Liver (tissue), 8 donors: ENCODE measurements at regions not wholly inside any gene's neighbourhood (a gene's known extent, or its start where the extent isn't known, plus 50 kb on each side); places are given as distances from the start of the nearest gene placed in this dataset.

Source experiments
- DNase-seq: peaks from one replicate; pipeline ENCODE4 v3.0.0-alpha.2; 2017; ENCODE audit warnings: low spot score
- H3K27ac ChIP-seq, 2 donors: one replicate each; pipeline ENCODE4 v1.7.0; 2013; ENCODE audit warnings: inconsistent platforms in 2 of 2, low read length in 2 of 2, control low read depth in 1 of 2, low read depth in 1 of 2, mild to moderate bottlenecking in 1 of 2
- H3K27me3 ChIP-seq, 4 donors: one replicate each; pipeline versions ENCODE4 v1.6.1 to v1.7.0; 2013; ENCODE audit warnings: low read length in 3 of 4, inconsistent platforms in 1 of 4, mild to moderate bottlenecking in 1 of 4, moderate library complexity in 1 of 4; ENCODE audit not compliant: control insufficient read depth in 4 of 4, insufficient read depth in 4 of 4
- H3K36me3 ChIP-seq, 4 donors: one replicate each; pipeline versions ENCODE4 v1.6.1 to v1.7.0; 2013; ENCODE audit warnings: low read length in 3 of 4, mild to moderate bottlenecking in 3 of 4, low read depth in 1 of 4, moderate library complexity in 1 of 4; ENCODE audit not compliant: control insufficient read depth in 4 of 4, insufficient read depth in 3 of 4
- H3K4me1 ChIP-seq, 4 donors: one replicate each; pipeline versions ENCODE4 v1.6.1 to v1.7.0; 2013; ENCODE audit warnings: low read length in 3 of 4, mild to moderate bottlenecking in 3 of 4, moderate library complexity in 1 of 4; ENCODE audit not compliant: control insufficient read depth in 4 of 4, insufficient read depth in 4 of 4
- H3K4me3 ChIP-seq, 3 donors: one replicate each; pipeline versions ENCODE4 v1.6.1 to v1.7.0; 2013; ENCODE audit warnings: low read length in 3 of 3, control low read depth in 1 of 3, low read depth in 1 of 3, mild to moderate bottlenecking in 1 of 3
- H3K9ac ChIP-seq, 2 donors: one replicate each; pipeline ENCODE4 v1.7.0; 2013; ENCODE audit warnings: low read length in 2 of 2, mild to moderate bottlenecking in 2 of 2, moderate library complexity in 2 of 2, control low read depth in 1 of 2, low read depth in 1 of 2
- H3K9me3 ChIP-seq, 4 donors: one replicate each; pipeline versions ENCODE4 v1.6.1 to v1.7.0; 2013; ENCODE audit warnings: low read length in 3 of 4; ENCODE audit not compliant: control insufficient read depth in 4 of 4
- CTCF ChIP-seq: fragments of 150-350 bp; IDR thresholded peaks from 2 replicates; pipeline ENCODE4 v1.5.1; 2017; ENCODE audit warnings: improper control_type of control experiment, low read depth, low read length; ENCODE audit not compliant: missing input control
- FOXA1 ChIP-seq: IDR thresholded peaks from 2 replicates; pipeline ENCODE4 v1.6.1; 2016; ENCODE audit warnings: antibody characterized with exemption
- FOXA2 ChIP-seq: IDR thresholded peaks from 2 replicates; pipeline ENCODE4 v1.6.1; 2016; ENCODE audit warnings: antibody characterized with exemption
- GABPA ChIP-seq, 2 donors: IDR thresholded peaks in 1 of 2; conservative IDR thresholded peaks in 1 of 2; 2 replicates each; pipeline ENCODE4 v1.6.1; 2016; ENCODE audit warnings: antibody characterized with exemption in 2 of 2, mild to moderate bottlenecking in 1 of 2, moderate library complexity in 1 of 2
- HNF4A ChIP-seq, 2 donors: conservative IDR thresholded peaks; 2 replicates each; pipeline ENCODE4 v1.6.1; 2016; ENCODE audit warnings: antibody characterized with exemption in 2 of 2, mild to moderate bottlenecking in 2 of 2
- HNF4G ChIP-seq: IDR thresholded peaks from 2 replicates; pipeline ENCODE4 v1.6.1; 2016; ENCODE audit warnings: antibody characterized with exemption
- JUND ChIP-seq, 2 donors: IDR thresholded peaks; 2 replicates each; pipeline ENCODE4 v1.6.1; 2016; ENCODE audit warnings: antibody characterized with exemption in 2 of 2
- MAX ChIP-seq: IDR thresholded peaks from 2 replicates; pipeline ENCODE4 v1.6.1; 2016; ENCODE audit warnings: antibody characterized with exemption
- NR2F2 ChIP-seq: IDR thresholded peaks from 2 replicates; pipeline ENCODE4 v1.6.1; 2016; ENCODE audit warnings: antibody characterized with exemption
- RAD21 ChIP-seq, 2 donors: IDR thresholded peaks; 2 replicates each; pipeline ENCODE4 v1.6.1; 2016; ENCODE audit warnings: antibody characterized with exemption in 2 of 2, mild to moderate bottlenecking in 2 of 2
- RXRA ChIP-seq, 2 donors: IDR thresholded peaks; 2 replicates each; pipeline ENCODE4 v1.6.1; 2017 to 2018; ENCODE audit warnings: antibody characterized with exemption in 2 of 2, mild to moderate bottlenecking in 1 of 2
- SP1 ChIP-seq: IDR thresholded peaks from 2 replicates; pipeline ENCODE4 v1.6.1; 2018; ENCODE audit warnings: antibody characterized with exemption, mild to moderate bottlenecking
- TAF1 ChIP-seq: conservative IDR thresholded peaks from 2 replicates; pipeline ENCODE4 v1.6.1; 2016; ENCODE audit warnings: antibody characterized with exemption, mild to moderate bottlenecking
- WGBS: extraction: QIAGEN DNeasy Blood & Tissue Kit; methylation state at CpG from one replicate; pipeline ENCODE4 v1.1.7; 2013; 5-methylcytosine and 5-hydroxymethylcytosine counted together
- TF ChIP-seq, protein P1 (sequence below): IDR thresholded peaks from 2 replicates; pipeline ENCODE4 v1.6.1; 2016; ENCODE audit warnings: antibody characterized with exemption, mild to moderate bottlenecking
- TF ChIP-seq, protein P2 (sequence below): IDR thresholded peaks from 2 replicates; pipeline ENCODE4 v1.6.1; 2016; ENCODE audit warnings: antibody characterized with exemption
- donor health status: healthy.
- donor health status: healthy.
- donor health status: healthy.
- donor health status: healthy.
- donor health status: healthy.

- no peaks in the 10 kb centered on the region for H3K4me1 ChIP-seq
- H3K9ac ChIP-seq, result no peak overlapping the region
- H3K9me3 ChIP-seq, result peaks cover 0 to 3% (median 1%) of the 10 kb centered on the region in 4 donors
- no peaks in the 10 kb centered on the region for H3K36me3 ChIP-seq
- DNase-seq, result no peak
- H3K27me3 ChIP-seq, result no peaks in the 10 kb centered on the region
- TF ChIP-seq CTCF (no peak), RXRA (IDR thresholded peaks at IDR 0.05) (no peak), MAX (no peak), NR2F2 (no peak), FOXA2 (no peak), SP1 (no peak), TAF1 (no peak), RAD21 (IDR thresholded peaks at IDR 0.05) (no peak), HNF4G (no peak)
- TF ChIP-seq, protein P1, sequence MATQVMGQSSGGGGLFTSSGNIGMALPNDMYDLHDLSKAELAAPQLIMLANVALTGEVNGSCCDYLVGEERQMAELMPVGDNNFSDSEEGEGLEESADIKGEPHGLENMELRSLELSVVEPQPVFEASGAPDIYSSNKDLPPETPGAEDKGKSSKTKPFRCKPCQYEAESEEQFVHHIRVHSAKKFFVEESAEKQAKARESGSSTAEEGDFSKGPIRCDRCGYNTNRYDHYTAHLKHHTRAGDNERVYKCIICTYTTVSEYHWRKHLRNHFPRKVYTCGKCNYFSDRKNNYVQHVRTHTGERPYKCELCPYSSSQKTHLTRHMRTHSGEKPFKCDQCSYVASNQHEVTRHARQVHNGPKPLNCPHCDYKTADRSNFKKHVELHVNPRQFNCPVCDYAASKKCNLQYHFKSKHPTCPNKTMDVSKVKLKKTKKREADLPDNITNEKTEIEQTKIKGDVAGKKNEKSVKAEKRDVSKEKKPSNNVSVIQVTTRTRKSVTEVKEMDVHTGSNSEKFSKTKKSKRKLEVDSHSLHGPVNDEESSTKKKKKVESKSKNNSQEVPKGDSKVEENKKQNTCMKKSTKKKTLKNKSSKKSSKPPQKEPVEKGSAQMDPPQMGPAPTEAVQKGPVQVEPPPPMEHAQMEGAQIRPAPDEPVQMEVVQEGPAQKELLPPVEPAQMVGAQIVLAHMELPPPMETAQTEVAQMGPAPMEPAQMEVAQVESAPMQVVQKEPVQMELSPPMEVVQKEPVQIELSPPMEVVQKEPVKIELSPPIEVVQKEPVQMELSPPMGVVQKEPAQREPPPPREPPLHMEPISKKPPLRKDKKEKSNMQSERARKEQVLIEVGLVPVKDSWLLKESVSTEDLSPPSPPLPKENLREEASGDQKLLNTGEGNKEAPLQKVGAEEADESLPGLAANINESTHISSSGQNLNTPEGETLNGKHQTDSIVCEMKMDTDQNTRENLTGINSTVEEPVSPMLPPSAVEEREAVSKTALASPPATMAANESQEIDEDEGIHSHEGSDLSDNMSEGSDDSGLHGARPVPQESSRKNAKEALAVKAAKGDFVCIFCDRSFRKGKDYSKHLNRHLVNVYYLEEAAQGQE, result no peak
- TF ChIP-seq, protein P2, sequence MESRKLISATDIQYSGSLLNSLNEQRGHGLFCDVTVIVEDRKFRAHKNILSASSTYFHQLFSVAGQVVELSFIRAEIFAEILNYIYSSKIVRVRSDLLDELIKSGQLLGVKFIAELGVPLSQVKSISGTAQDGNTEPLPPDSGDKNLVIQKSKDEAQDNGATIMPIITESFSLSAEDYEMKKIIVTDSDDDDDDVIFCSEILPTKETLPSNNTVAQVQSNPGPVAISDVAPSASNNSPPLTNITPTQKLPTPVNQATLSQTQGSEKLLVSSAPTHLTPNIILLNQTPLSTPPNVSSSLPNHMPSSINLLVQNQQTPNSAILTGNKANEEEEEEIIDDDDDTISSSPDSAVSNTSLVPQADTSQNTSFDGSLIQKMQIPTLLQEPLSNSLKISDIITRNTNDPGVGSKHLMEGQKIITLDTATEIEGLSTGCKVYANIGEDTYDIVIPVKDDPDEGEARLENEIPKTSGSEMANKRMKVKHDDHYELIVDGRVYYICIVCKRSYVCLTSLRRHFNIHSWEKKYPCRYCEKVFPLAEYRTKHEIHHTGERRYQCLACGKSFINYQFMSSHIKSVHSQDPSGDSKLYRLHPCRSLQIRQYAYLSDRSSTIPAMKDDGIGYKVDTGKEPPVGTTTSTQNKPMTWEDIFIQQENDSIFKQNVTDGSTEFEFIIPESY, result no peak
- H3K4me3 ChIP-seq, result no peak overlapping the region
- no peak overlapping the region for H3K27ac ChIP-seq
These were observed 745.3 kb downstream of the DTWD2 start for GRCh38 chr5:118243068-118243467.

GRCh38 chr5:118236108-118236849 lies 752.1 kb downstream of the DTWD2 start:
- Histone ChIP-seq H3K9me3 (no peaks in the 10 kb centered on the region), H3K4me1 (no peaks in the 10 kb centered on the region), H3K9ac (no peak overlapping the region), H3K36me3 (no peaks in the 10 kb centered on the region), H3K27me3 (no peaks in the 10 kb centered on the region), H3K4me3 (no peak overlapping the region), H3K27ac (no peak overlapping the region)
- no peak for DNase-seq
- TF ChIP-seq NR2F2 (no peak), MAX (no peak), FOXA1 (no peak), RXRA (IDR thresholded peaks at IDR 0.05) (no peak), FOXA2 (no peak), HNF4A (conservative IDR thresholded peaks at IDR 0.05) (no peak), HNF4G (no peak), TAF1 (no peak), RAD21 (IDR thresholded peaks at IDR 0.05) (no peak), JUND (IDR thresholded peaks at IDR 0.05) (no peak), GABPA (IDR thresholded peaks at IDR 0.05 in 1 of 2, conservative IDR thresholded peaks at IDR 0.05 in 1 of 2) (no peak)
- TF ChIP-seq, protein P2, result no peak
- TF ChIP-seq, protein P1, result no peak
- WGBS, result 77% methylated on average over 2 of the region's 2 CpGs
